NCI-H1930 (cell line): ENCODE measurements at regions not wholly inside any gene's neighbourhood (a gene's known extent, or its start where the extent isn't known, plus 50 kb on each side); places are given as distances from the start of the nearest gene placed in this dataset.
"Not testable (repeated sequence)": the region's sequence is repeated elsewhere in the genome, so short reads cannot be mapped to it uniquely, and the experiment has no call there.

Experiments
- DNase-seq, 2 experiments: peaks; one replicate each; lab custom pipeline; 2025; lab: John Stamatoyannopoulos, UW

DNA sequence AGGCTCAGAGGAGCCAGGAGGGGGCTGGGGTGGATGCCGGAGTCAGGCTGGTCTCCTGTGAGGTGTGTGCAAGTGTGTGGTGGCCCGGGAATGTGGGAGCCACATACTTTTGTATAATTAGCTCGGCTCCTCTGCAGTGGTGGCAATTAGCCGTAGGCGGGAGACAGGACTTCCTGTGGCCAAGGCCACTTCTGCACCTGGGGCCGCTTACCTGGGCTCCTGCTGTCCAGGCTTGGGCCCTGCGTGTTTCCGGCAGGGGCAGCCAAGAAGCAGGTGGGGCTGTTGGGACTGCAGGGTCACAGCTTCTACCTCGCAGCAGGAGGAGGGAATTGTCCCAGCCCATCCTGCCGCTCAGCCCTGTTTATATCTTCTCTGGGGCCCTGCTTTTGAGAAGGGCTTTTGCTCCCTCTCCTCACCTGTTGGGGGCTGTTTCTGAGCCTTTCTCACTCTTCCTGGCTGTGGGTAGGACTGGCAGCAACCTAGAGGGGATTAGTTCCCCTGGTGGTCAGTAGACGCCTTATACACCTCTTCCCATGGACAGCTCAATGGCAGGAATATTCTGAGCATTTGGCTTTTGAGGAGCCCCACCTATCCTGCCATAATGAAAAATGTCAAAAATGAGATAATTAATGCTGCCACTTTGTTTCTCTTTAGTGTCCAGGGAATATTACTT is 145.4 kb upstream of the PITX1 start:
- DNase-seq, result no peak

DNA sequence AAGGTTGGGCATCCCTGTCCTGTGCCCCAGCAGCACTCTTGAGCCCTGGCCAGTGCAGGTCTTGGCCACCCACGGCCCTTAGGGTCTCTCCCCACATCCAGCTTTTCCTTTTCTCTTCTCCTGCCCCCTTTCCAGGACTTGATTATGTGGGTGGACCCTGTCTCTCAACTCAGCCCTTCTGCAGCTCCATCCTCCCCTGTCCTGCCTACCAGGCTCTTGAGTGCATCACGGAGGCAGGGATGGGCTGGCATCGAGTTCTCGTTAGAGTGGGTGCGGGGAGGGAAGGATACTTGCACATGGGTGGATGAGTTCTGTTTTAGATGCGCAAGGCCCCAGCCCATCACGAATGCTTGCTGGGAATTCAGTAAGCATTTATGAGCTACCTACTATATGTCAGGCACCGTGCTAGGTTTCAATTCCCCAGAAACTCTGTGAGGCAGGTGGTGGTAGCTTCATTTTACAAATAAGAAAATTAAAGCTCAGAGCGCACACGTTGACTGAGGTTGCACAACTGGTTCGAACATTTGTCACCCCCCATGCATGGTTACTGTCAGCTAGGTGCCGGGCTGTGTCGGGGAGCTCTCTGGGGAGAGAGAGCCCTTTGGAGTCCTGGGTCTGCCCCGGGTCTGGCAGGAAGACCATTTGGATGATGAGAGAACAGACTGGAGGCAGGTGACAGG is 144.6 kb upstream of the PITX1 start:
- no peak for DNase-seq

DNA sequence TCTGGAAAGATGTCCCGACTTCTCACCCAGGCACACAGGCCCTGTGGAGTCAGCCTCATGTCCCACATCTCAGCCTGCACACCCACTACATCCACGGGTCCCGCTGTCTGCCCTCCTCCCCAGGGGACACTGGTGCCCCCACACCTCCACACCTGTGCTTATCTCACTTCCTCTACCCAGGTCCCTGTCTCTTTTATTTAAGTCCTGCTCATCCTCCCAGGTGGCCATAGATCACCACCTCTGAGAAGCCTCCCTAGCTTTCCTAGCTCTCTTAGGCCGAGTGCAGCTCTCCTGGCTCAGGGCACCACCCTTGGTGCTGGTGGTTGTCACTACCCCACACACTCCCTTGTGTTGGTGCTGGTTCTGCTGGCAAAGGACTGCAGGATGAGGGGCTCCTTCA is 143.6 kb upstream of the PITX1 start:
- DNase-seq, result no peak

DNA sequence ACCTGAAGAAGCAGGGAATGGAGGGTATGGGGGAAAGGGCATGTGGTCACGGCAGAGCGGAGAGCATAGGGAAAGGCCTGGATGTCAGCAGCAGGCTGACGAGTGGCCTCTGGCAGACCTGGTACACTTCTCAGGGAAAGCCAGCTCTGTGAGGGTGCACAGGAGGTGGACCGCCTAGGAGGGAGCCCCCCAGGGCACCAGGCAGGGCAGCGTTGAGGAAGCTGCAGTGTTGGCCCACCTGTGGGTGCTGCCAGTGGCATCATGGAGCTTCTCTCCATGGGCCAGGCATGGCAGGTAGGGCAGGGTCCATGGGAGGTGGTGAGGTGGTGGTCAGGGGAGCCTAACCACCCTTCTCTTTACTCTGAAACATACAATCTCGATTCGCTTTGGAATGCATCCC is 143.0 kb upstream of the PITX1 start:
- no peak for DNase-seq

DNA sequence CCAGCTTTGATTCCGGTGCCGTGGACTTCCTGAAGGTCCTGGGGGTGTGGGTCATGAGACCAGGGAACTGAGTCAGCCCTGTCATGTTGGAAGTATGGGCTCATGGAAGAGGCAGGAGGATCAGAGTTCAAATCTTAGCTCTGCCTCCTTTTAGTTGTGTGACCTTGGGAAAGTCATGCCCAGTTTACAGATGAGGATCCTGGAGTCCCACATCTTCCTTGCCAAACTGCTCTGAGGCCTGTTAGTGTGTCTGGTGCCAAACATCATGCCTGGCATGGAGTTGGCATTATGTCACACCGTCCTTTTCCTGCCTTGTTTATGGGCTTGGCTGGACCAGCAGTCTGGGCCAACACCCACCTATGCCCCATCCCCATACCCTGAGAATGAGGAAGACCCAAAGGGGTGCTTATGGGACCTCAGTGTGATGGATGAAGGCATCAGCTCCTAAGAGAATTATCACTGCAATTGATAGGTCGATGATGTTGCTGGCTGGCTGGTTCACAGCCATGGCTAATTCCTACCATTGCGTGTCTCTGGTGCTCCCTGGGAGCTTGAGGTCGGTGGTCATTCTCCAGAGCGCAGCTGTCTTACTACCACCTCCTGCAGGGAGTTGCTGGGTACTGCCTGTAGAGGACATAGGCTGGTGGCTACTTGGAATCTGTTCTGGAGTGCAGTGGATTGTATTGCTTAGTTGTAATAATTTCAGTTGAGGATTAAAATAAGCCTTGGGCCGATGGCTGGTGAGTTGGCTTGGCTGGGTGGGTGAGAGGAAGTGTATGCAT is 140.5 kb upstream of the PITX1 start:
- no peak for DNase-seq

GRCh38 chr5:135173662-135174290 is 139.7 kb upstream of the PITX1 start:
- no peak for DNase-seq

- no peak for DNase-seq
Observed at GRCh38 chr5:135172718-135173117, 138.7 kb upstream of the PITX1 start.

DNA sequence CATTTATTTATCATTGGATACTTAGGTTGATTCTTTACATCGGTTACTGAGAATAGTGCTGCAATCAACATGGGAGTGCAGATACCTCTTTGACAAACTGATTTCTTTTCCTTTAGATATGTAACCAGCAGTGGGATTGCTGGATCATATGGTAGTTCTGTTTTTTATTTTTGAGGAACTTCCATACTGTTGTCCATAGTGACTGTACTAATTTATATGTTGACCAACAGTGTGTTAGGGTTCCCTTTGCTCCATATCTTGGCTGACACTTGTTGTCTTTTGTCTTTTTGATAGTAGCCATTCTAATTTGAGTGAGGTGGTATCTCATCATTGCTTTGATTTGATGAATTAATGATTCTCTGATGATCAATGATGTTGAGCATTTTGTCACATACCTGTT is 137.3 kb upstream of the PITX1 start:
- DNase-seq, result no peak

DNA sequence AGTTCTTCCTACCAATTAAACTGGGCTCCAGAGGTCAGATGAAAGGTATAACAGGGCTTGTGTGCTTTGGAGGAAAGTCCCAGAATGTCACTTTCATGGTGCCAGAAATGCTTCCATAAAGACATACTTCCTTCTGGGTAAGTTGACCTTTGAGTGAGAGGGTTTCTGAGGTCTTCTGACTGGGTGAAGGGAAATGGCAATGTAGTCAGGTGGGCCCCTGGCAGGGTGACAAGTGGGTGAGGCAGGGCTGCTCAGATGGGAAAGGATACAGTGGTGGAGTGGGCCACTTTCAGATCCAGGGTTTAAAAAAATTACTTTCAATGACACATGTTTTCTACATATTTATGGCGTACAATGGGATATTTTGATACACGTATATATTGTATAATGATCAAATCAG is 136.5 kb upstream of the PITX1 start:
- DNase-seq, result no peak

DNA sequence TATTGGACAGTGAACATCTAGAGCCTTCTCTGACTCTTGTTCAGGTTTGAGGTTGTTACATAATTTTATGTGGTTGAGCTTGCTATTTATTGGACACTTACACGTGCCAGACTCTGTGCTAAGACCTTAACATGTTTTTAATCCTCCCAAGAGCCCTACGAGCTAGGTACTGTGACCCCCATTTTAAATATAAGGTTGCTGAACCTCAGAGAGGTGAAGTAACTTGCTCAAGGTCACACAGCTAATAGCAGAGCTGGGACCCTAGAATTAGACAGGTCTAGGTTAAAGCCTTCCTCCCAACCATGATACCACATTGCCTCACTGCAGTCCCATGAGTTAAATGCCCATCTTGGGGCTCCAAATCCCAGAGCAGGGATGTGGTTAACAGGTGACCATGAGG is 135.7 kb upstream of the PITX1 start:
- no peak for DNase-seq

DNA sequence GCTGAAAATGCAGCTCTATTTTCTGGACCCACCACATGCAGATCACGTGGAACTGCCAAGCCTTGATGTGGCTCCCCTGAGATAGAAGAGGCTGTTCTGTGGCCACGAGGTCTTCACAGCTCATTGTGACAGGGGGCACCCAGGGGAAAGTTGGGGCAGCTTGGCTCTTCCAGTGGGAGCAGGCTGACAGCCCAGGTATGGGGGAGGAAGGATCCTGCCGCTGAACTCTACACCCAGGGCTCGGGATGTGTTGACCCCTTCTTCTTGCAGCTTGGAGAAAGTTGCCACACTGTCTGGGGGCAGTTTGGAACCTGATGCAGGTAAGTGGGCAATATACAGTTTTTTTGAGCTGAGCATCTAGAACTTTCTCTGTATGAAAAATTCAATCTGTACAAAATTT is 133.6 kb upstream of the PITX1 start:
- no peak for DNase-seq

- DNase-seq, result not testable (repeated sequence)
Observed at GRCh38 chr5:135164873-135165614, 131.0 kb upstream of the PITX1 start.

GRCh38 chr5:135163964-135164363 is 129.9 kb upstream of the PITX1 start:
- no peak for DNase-seq

GRCh38 chr5:135163391-135163790 is 129.4 kb upstream of the PITX1 start:
- DNase-seq, result no peak

DNA sequence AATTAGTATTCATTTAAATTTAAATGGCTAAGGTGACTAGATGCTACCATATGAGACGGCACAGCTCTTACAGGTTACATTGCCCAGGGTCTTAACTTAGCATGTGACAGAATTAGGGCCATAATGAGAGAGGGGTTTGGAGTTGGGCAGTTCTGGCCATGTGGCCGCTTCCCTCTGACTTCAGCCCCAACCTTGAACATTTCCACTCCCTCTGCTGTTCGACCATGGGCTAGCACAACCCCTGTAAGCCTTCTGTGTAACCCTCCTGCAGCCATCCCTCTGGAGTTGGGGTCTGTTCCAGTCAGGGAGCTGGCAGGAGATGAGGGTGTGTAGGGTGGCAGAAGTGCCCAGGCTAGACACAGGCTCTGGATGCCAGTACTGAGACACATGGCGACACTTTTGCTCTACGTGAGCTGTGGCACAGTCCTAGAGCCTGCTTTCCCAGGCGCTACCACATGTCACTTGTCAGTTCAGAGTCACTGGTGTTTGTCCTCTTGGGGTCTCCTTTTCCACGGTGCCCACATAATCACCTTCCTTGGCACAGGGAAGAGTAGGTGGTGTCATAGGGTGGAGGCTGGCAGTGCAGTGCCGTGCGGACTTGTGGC is 128.7 kb upstream of the PITX1 start:
- DNase-seq, result no peak

DNA sequence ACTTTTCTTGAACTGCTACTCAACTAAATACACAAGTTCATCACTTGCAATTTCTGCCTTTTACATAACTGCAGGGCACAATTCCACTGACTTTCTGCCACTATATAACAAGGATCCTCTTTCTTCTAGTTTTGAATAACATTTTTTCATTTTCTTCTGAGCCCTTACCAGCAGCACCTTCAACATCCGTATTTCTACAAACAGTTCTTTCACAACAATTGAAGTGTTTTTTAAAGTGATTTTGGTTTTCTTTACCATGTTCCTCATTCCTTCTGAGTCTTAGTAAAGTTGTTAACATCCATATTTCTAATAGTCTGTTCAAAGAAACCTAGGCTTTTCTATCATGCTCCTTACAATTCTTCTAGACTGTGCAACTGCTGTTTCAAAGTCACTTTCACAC is 127.2 kb upstream of the PITX1 start:
- DNase-seq, result no peak

DNA sequence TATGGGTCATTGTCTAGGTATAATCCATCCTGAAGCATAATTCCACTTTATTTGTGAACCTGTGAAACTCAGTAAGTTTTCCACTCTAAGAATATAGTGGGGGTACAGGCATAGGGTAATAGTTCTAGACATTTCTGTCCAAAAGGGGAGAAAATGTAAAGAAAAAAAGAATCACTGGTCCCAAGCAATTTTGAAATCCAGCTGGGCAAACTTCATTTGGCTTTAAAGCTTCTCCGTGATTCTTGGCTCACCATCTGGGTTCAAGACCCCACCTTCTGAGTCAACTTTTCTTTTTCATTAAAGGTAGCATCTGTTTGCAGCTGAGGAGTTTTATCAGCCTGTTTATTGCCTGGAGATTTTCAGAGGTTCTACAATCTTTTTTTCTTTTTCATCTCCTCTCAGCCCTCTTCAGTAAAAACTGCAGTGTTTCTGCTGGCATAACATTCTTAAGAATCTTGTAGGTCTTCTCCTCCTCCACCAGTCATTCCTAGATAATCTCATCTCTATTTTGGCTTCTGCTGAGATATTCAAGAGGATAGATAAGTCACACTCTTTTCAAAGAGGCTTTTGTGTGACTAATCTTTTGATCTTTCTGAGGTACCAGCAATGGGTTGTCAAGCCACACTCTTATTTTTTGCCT is 126.1 kb upstream of the PITX1 start:
- no peak for DNase-seq

- no peak for DNase-seq
Observed at GRCh38 chr5:135159626-135160025, 125.6 kb upstream of the PITX1 start.

DNA sequence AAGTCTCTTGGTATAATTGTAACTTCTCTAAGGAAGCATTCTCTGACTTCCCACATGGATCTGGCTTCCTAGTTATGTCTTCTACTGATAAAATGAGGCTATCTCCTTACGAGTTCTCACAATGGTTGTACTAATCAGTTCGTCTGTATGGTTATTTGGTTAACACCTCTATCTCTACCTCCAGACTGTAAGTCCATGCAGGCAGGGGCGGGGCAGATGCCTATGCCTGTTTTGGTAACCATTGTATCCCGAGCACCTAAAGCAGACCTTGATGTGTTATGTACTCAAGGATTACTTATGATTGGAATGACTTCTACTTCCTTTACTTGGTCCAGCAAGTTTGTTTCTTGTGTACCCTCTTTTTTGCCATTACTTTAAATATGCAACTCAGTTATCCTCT is 125.0 kb upstream of the PITX1 start:
- DNase-seq, result no peak

DNA sequence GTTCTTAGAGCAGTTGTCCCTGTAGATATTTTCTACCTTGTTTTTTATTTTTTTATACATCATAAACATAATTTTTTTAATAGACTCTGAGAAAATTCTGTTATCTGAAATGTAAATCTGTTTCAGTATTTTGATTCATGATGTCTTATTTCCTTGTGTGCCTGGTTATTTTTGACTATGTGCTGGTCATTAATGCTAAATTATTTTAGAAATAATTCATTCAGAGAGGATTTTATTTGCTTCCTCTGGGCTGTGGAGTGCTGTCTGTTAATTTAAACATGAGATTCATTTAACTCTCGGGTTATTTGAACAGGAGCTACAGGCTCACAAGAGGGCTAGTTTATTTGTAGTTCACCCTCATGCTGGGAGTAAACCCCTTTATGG is 124.3 kb upstream of the PITX1 start:
- no peak for DNase-seq
